HCT116 (cell line): ENCODE measurements at regions not wholly inside any gene's neighbourhood (a gene's known extent, or its start where the extent isn't known, plus 50 kb on each side); places are given as distances from the start of the nearest gene placed in this dataset.

Source experiments
- ATAC-seq: fragments of 200-7000 bp; cut with Tn5 transposase; 2 replicates; pipeline ENCODE4 v1.9.1; 2020; ENCODE audit warnings: mild to moderate bottlenecking, moderate library complexity
- BruUV-seq: library from RNA; stranded (reverse); fragments of 400-500 nt; replicated peaks from 2 replicates; lab custom pipeline; 2021; lab: Mats Ljungman, UMichigan
- CTCF ChIA-PET: fragments of 300-600 bp; sonication (Branson Sonifier 250); formaldehyde crosslinking; loops from one replicate; lab custom pipeline; 2021; ENCODE audit warnings: antibody characterized with exemption; lab: Charles Lee
- POLR2A ChIA-PET: fragments of 300-600, 350-600 bp; sonication (Branson Sonifier 250); formaldehyde crosslinking; loops from one replicate; lab custom pipeline; 2021; ENCODE audit warnings: antibody characterized with exemption; lab: Charles Lee
- RAD21 ChIA-PET, 2 experiments: fragments of 300-600 bp; sonication (Branson Sonifier 250); formaldehyde crosslinking; loops; one replicate each; lab custom pipeline; 2023; ENCODE audit warnings: low total read pairs in 2 of 2; ENCODE audit not compliant: uncharacterized antibody in 2 of 2, unreplicated experiment in 2 of 2, low non-redundant PET in 1 of 2; lab: Charles Lee
- DNase-seq: peaks from one replicate; pipeline ENCODE4 v3.0.0-alpha.2; 2010; ENCODE audit warnings: low read depth, low spot score
- H2AFZ ChIP-seq: fragments of 200-600 bp; shearing (Covaris generic), sonication (generic); 2 replicates; pipeline ENCODE4 v1.6.1; 2017; ENCODE audit warnings: low read depth, mixed run types, mixed read lengths, antibody characterized with exemption, low read length; ENCODE audit not compliant: poor library complexity, severe bottlenecking
- H3K27ac ChIP-seq: 2 replicates; pipeline ENCODE4 v1.5.1; 2012; ENCODE audit warnings: low read depth, low read length
- H3K27me3 ChIP-seq: fragments of 200-600 bp; sonication (generic); 2 replicates; pipeline ENCODE4 v1.6.1; 2016; ENCODE audit warnings: mixed run types, low read length, mixed read lengths; ENCODE audit not compliant: insufficient read depth
- H3K36me3 ChIP-seq, 2 experiments: fragments of 200-500 bp in 1 of 2; fragments of 200-600 bp in 1 of 2; sonication (Bioruptor generic) in 1 of 2; sonication (generic) in 1 of 2; 2 replicates each; pipeline versions ENCODE4 v1.5.1 to v1.6.1; 2014 to 2016; ENCODE audit warnings: low read length in 2 of 2, inconsistent platforms in 1 of 2, mixed read lengths in 1 of 2, mixed run types in 1 of 2; ENCODE audit not compliant: insufficient read depth in 2 of 2, control insufficient read depth in 1 of 2
- H3K4me1 ChIP-seq, 2 experiments: fragments of 200-600 bp in 1 of 2; sonication (generic) in 1 of 2; 2 replicates each; pipeline versions ENCODE4 v1.5.1 to v1.6.1; 2012 to 2017; ENCODE audit warnings: low read length in 2 of 2, inconsistent platforms in 1 of 2, mild to moderate bottlenecking in 1 of 2, mixed read lengths in 1 of 2, mixed run types in 1 of 2, moderate library complexity in 1 of 2; ENCODE audit not compliant: insufficient read depth in 2 of 2, control insufficient read depth in 1 of 2
- H3K4me2 ChIP-seq: fragments of 200-600 bp; sonication (generic); 2 replicates; pipeline ENCODE4 v1.6.1; 2017; ENCODE audit warnings: mixed run types, low read length, mixed read lengths
- H3K4me3 ChIP-seq, 2 experiments: fragments of 200-600 bp in 1 of 2; sonication (generic) in 1 of 2; replicated peaks in 1 of 2; 2 replicates each; pipeline ENCODE4 v1.5.1; 2011 to 2016; ENCODE audit warnings: low read length in 2 of 2, control low read depth in 1 of 2, low read depth in 1 of 2, mild to moderate bottlenecking in 1 of 2, mixed read lengths in 1 of 2, mixed run types in 1 of 2
- H3K79me2 ChIP-seq: fragments of 200-600 bp; sonication (generic); 2 replicates; pipeline ENCODE4 v1.6.1; 2017; ENCODE audit warnings: mild to moderate bottlenecking, mixed run types, low read length, moderate library complexity, mixed read lengths; ENCODE audit not compliant: insufficient read depth
- H3K9ac ChIP-seq: fragments of 200-600 bp; sonication (generic); 2 replicates; pipeline ENCODE4 v1.6.1; 2016; ENCODE audit warnings: low read length, mixed read lengths
- H3K9me2 ChIP-seq: fragments of 200-600 bp; sonication (generic), shearing (Covaris generic); 2 replicates; pipeline ENCODE4 v1.6.1; 2017; ENCODE audit warnings: mixed run types, mild to moderate bottlenecking, moderate library complexity; ENCODE audit not compliant: insufficient read depth
- H3K9me3 ChIP-seq, 2 experiments: fragments of 200-500 bp in 1 of 2; fragments of 200-600 bp in 1 of 2; sonication (Bioruptor generic) in 1 of 2; sonication (generic) in 1 of 2; 2 replicates each; pipeline ENCODE4 v1.6.1; 2014 to 2017; ENCODE audit warnings: low read length in 2 of 2, mixed read lengths in 2 of 2, inconsistent platforms in 1 of 2, low read depth in 1 of 2, mild to moderate bottlenecking in 1 of 2, mixed run types in 1 of 2, moderate library complexity in 1 of 2; ENCODE audit not compliant: control insufficient read depth in 1 of 2, insufficient read depth in 1 of 2
- H4K20me1 ChIP-seq: fragments of 200-600 bp; sonication (generic), shearing (Covaris generic); 2 replicates; pipeline ENCODE4 v1.6.1; 2017; ENCODE audit warnings: mixed run types, mild to moderate bottlenecking, moderate library complexity; ENCODE audit not compliant: insufficient read depth
- ATF3 ChIP-seq: IDR thresholded peaks from 2 replicates; pipeline ENCODE4 v1.6.1; 2012
- CBX3 ChIP-seq: IDR thresholded peaks from 2 replicates; pipeline ENCODE4 v1.6.1; 2012; ENCODE audit warnings: low read depth
- CTCF ChIP-seq, 3 experiments: fragments of 200-600 bp in 1 of 3; sonication (generic) in 1 of 3; IDR thresholded peaks in 2 of 3; conservative IDR thresholded peaks in 1 of 3; 2 replicates each; pipeline ENCODE4 v1.5.1; 2012 to 2017; ENCODE audit warnings: low read depth in 2 of 3, low read length in 2 of 3, antibody characterized with exemption in 1 of 3, borderline replicate concordance in 1 of 3, control low read depth in 1 of 3, mild to moderate bottlenecking in 1 of 3, mixed read lengths in 1 of 3, mixed run types in 1 of 3, moderate library complexity in 1 of 3; ENCODE audit not compliant: insufficient read depth in 1 of 3
- FOSL1 ChIP-seq: IDR thresholded peaks from 2 replicates; pipeline ENCODE4 v1.6.1; 2012; ENCODE audit warnings: low read depth
- POLR2AphosphoS5 ChIP-seq: IDR thresholded peaks from 2 replicates; pipeline ENCODE4 v1.6.1; 2011; ENCODE audit warnings: mild to moderate bottlenecking, low read depth, low read length, moderate library complexity
- RAD21 ChIP-seq: IDR thresholded peaks from 2 replicates; pipeline ENCODE4 v1.6.1; 2012; ENCODE audit warnings: low read depth, mild to moderate bottlenecking
- SIN3A ChIP-seq: IDR thresholded peaks from 2 replicates; pipeline ENCODE4 v1.6.1; 2012; ENCODE audit warnings: low read depth
- SRF ChIP-seq: IDR thresholded peaks from 2 replicates; pipeline ENCODE4 v1.6.1; 2012; ENCODE audit warnings: low read depth
- TCF7L2 ChIP-seq: IDR thresholded peaks from 2 replicates; pipeline ENCODE4 v1.7.0; 2011; ENCODE audit warnings: borderline replicate concordance, inconsistent platforms; ENCODE audit not compliant: insufficient read depth, insufficient read length; ENCODE audit errors: extremely low read depth
- ZNF274 ChIP-seq: fragments of 200-500 bp; sonication (Bioruptor generic); IDR thresholded peaks from 2 replicates; pipeline ENCODE4 v1.6.1; 2014; ENCODE audit warnings: mild to moderate bottlenecking, low read depth, low read length, inconsistent platforms
- intact Hi-C: fragments of 100-400 bp; cut with micrococcal nuclease; formaldehyde crosslinking; loops from 2 replicates; pipeline ENCODE4 v1.10.0; 2022
- TF ChIP-seq, protein P1 (sequence below): IDR thresholded peaks from 2 replicates; pipeline ENCODE4 v1.6.1; 2012

- H3K4me2 ChIP-seq = 0 out of 2 replicates have a peak overlapping the region, but pooled peaks have one; percentile 16
- H4K20me1 ChIP-seq = no peaks in the 10 kb centered on the region
- ChIA-PET RAD21 (interaction anchor here in 1 of 2 experiments (0.6 kb wide), 2 partner anchors 114 to 1127 kb away, joined by 3 read pairs; no protein-coding TSS in a partner anchor), POLR2A (no interaction called here), CTCF (interaction anchor here (1.3 kb wide), 1 partner anchor 114 kb away, joined by 5 read pairs; no protein-coding TSS in a partner anchor)
- H3K4me3 ChIP-seq = no peak overlapping the region
- H3K36me3 ChIP-seq = no peaks in the 10 kb centered on the region
- BruUV-seq = no TSS peak
- H2AFZ ChIP-seq = no peak overlapping the region
- no peak overlapping the region for H3K9ac ChIP-seq
- no peak for TF ChIP-seq CBX3
- TF ChIP-seq SIN3A = no peak
- TF ChIP-seq ATF3 = no peak
- no peak for TF ChIP-seq POLR2AphosphoS5
- no peak for TF ChIP-seq SRF
- TF ChIP-seq ZNF274 = no peak
- TF ChIP-seq, protein P1, sequence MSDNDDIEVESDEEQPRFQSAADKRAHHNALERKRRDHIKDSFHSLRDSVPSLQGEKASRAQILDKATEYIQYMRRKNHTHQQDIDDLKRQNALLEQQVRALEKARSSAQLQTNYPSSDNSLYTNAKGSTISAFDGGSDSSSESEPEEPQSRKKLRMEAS = no peak
- TF ChIP-seq FOSL1 = no peak
- no peak for TF ChIP-seq TCF7L2
- no peaks in the 10 kb centered on the region for H3K9me3 ChIP-seq
- ATAC-seq = no peak
- no peaks in the 10 kb centered on the region for H3K4me1 ChIP-seq
- no peak overlapping the region for H3K27ac ChIP-seq
- no peak for DNase-seq
- H3K9me2 ChIP-seq = no peaks in the 10 kb centered on the region
- H3K27me3 ChIP-seq = no peaks in the 10 kb centered on the region
- no peaks in the 10 kb centered on the region for H3K79me2 ChIP-seq
- intact Hi-C loops = loop anchor here (10.0 kb wide), 1 partner anchor 286 kb away; no protein-coding TSS in a partner anchor
These were observed 501.6 kb downstream of the VRK1 start for GRCh38 chr14:97298736-97299135.

DNA sequence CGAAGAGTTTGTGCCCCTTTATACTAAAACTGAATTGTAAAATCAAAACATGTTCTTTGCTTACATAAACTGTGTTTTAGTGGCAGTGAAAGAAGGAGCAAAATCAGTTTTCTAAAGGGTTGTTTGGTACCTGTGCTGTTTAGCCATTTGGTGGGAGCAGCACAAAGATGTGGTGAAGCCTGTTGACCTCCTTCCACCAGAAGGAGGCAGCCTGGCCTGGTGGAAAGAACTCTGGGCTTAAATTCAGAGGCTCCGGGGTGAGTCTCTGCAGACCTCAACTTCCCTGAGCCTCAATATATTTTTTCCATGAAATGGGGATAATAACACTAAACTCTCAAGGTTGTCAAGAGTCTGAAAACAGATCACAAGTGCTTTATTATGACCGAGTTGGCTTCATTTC lies 502.5 kb downstream of the VRK1 start:
- Histone ChIP-seq H3K4me1 (no peaks in the 10 kb centered on the region), H3K27me3 (no peaks in the 10 kb centered on the region), H3K79me2 (no peaks in the 10 kb centered on the region), H2AFZ (no peak overlapping the region), H3K4me2 (no peak overlapping the region), H3K9ac (no peak overlapping the region), H3K9me3 (no peaks in the 10 kb centered on the region), H4K20me1 (no peaks in the 10 kb centered on the region), H3K27ac (no peak overlapping the region), H3K9me2 (no peaks in the 10 kb centered on the region), H3K36me3 (no peaks in the 10 kb centered on the region), H3K4me3 (no peak overlapping the region)
- DNase-seq = no peak
- ChIA-PET POLR2A (no interaction called here), CTCF (interaction anchor here (0.8 to 1.2 kb wide), 2 partner anchors 11 to 115 kb away, joined by 3 read pairs; no protein-coding TSS in a partner anchor), RAD21 (no interaction called here)
- TF ChIP-seq SRF (no peak), RAD21 (peak; percentile 47), CTCF (IDR thresholded peaks at IDR 0.05 in 2 of 3, conservative IDR thresholded peaks at IDR 0.05 in 1 of 3; ENCODE audit: borderline replicate concordance in 1 of 3, insufficient read depth in 1 of 3, low read depth in 2 of 3, low read length in 2 of 3) (peak; percentile 21 to 43 (median 34); a peak in 5 of 6 replicates)
- BruUV-seq = no TSS peak
- intact Hi-C loops = loop anchor here (10.0 kb wide), 1 partner anchor 285 kb away; no protein-coding TSS in a partner anchor
- 0 out of 2 replicates have a peak, but pooled peaks have one; percentile 34 for ATAC-seq
